Neural progenitor cell (in vitro differentiated cells): ENCODE measurements at regions not wholly inside any gene's neighbourhood (a gene's known extent, or its start where the extent isn't known, plus 50 kb on each side); places are given as distances from the start of the nearest gene placed in this dataset.

ENCODE experiments used
- DNase-seq: peaks from one replicate; pipeline ENCODE4 v3.0.0-alpha.2; 2016; ENCODE audit warnings: low spot score
- H2AFZ ChIP-seq: fragments of 200-600 bp; sonication (generic); replicated peaks from 2 replicates; pipeline ENCODE4 v1.6.1; 2016; ENCODE audit warnings: antibody characterized with exemption
- H3F3A ChIP-seq: fragments of 200-600 bp; sonication (generic); 2 replicates; pipeline ENCODE4 v1.6.1; 2016; ENCODE audit warnings: antibody characterized with exemption, low read depth
- H3K27ac ChIP-seq: fragments of 200-600 bp; sonication (generic); 2 replicates; pipeline ENCODE4 v1.5.1; 2016; ENCODE audit warnings: mild to moderate bottlenecking
- H3K27me3 ChIP-seq: fragments of 200-600 bp; sonication (generic); 2 replicates; pipeline ENCODE4 v1.6.1; 2016; ENCODE audit warnings: mild to moderate bottlenecking, moderate library complexity
- H3K36me3 ChIP-seq: fragments of 200-600 bp; sonication (generic); 2 replicates; pipeline ENCODE4 v1.5.1; 2016
- H3K4me1 ChIP-seq: fragments of 200-600 bp; sonication (generic); 2 replicates; pipeline ENCODE4 v1.6.1; 2016; ENCODE audit warnings: mixed run types
- H3K4me2 ChIP-seq: fragments of 200-600 bp; sonication (generic); 2 replicates; pipeline ENCODE4 v1.6.1; 2016
- H3K4me3 ChIP-seq: fragments of 200-600 bp; sonication (generic); 2 replicates; pipeline ENCODE4 v1.5.1; 2016
- H3K79me2 ChIP-seq: fragments of 200-600 bp; sonication (generic); 2 replicates; pipeline ENCODE4 v1.6.1; 2016; ENCODE audit warnings: low read depth
- H3K9ac ChIP-seq: fragments of 200-600 bp; sonication (generic); 2 replicates; pipeline ENCODE4 v1.6.1; 2016
- H3K9me3 ChIP-seq: fragments of 200-600 bp; sonication (generic); 2 replicates; pipeline ENCODE4 v1.5.1; 2016; ENCODE audit warnings: low read depth
- H4K20me1 ChIP-seq: fragments of 200-600 bp; sonication (generic); 2 replicates; pipeline ENCODE4 v1.6.1; 2016; ENCODE audit warnings: low read depth
- H3K27ac Mint-ChIP-seq: 3 replicates; pipeline ENCODE4 v1.8.0; 2021; ENCODE audit warnings: mixed read lengths
- H3K27me3 Mint-ChIP-seq: 2 replicates; pipeline ENCODE4 v1.8.0; 2022; ENCODE audit warnings: low read depth, mild to moderate bottlenecking, inconsistent platforms, moderate library complexity, mixed read lengths; ENCODE audit not compliant: insufficient read depth
- H3K36me3 Mint-ChIP-seq: 3 replicates; pipeline ENCODE4 v1.8.0; 2021; ENCODE audit warnings: mixed read lengths
- H3K4me1 Mint-ChIP-seq: 3 replicates; pipeline ENCODE4 v1.8.0; 2021; ENCODE audit warnings: mixed read lengths
- H3K4me3 Mint-ChIP-seq: 3 replicates; pipeline ENCODE4 v1.8.0; 2021; ENCODE audit warnings: mild to moderate bottlenecking, moderate library complexity, mixed read lengths
- H3K9me3 Mint-ChIP-seq: 3 replicates; pipeline ENCODE4 v1.8.0; 2020; ENCODE audit warnings: mixed read lengths
- CTCF ChIP-seq: fragments of 200-600 bp; sonication (generic); IDR thresholded peaks from 2 replicates; pipeline ENCODE4 v1.5.1; 2017; ENCODE audit warnings: antibody characterized with exemption, mild to moderate bottlenecking
- EZH2 ChIP-seq: fragments of 200-600 bp; sonication (generic); IDR thresholded peaks from 2 replicates; pipeline ENCODE4 v1.6.1; 2017; ENCODE audit warnings: antibody characterized with exemption, mild to moderate bottlenecking, moderate library complexity
- EZH2phosphoT487 ChIP-seq: fragments of 200-600 bp; sonication (generic); IDR thresholded peaks from 2 replicates; pipeline ENCODE4 v1.6.1; 2017; ENCODE audit warnings: antibody characterized with exemption

GRCh38 chr18:73807551-73808192, 340.0 kb downstream of the FBXO15 start:
- Histone ChIP-seq H3K4me3 (no peak overlapping the region), H3K4me1 (no peaks in the 10 kb centered on the region), H3K4me2 (no peak overlapping the region), H3K79me2 (no peaks in the 10 kb centered on the region), H3F3A (no peaks in the 10 kb centered on the region), H2AFZ (no peak overlapping the region), H4K20me1 (no peaks in the 10 kb centered on the region), H3K9ac (no peak overlapping the region), H3K27me3 (no peaks in the 10 kb centered on the region), H3K36me3 (no peaks in the 10 kb centered on the region), H3K9me3 (no peaks in the 10 kb centered on the region), H3K27ac (no peak overlapping the region)
- no peaks in the 10 kb centered on the region for H3K27me3 Mint-ChIP-seq
- no peaks in the 10 kb centered on the region for H3K4me1 Mint-ChIP-seq
- H3K27ac Mint-ChIP-seq: no peak overlapping the region
- H3K36me3 Mint-ChIP-seq: no peaks in the 10 kb centered on the region
- no peak for DNase-seq
- no peak for TF ChIP-seq EZH2phosphoT487
- no peak for TF ChIP-seq EZH2
- no peak for TF ChIP-seq CTCF
- H3K9me3 Mint-ChIP-seq: peaks cover under 1% of the 10 kb centered on the region
- H3K4me3 Mint-ChIP-seq: no peak overlapping the region

- no peaks in the 10 kb centered on the region for H3F3A ChIP-seq
- H3K27ac ChIP-seq: no peak overlapping the region
- no peak overlapping the region for H3K4me3 ChIP-seq
- H3K9ac ChIP-seq: no peak overlapping the region
- H3K9me3 ChIP-seq: no peaks in the 10 kb centered on the region
- H3K4me1 Mint-ChIP-seq: no peaks in the 10 kb centered on the region
- no peaks in the 10 kb centered on the region for H3K36me3 Mint-ChIP-seq
- no peak overlapping the region for H3K27ac Mint-ChIP-seq
- H3K9me3 Mint-ChIP-seq: peaks cover 1% of the 10 kb centered on the region
- no peaks in the 10 kb centered on the region for H3K36me3 ChIP-seq
- DNase-seq: no peak
- no peak for TF ChIP-seq EZH2phosphoT487
- TF ChIP-seq EZH2: no peak
- TF ChIP-seq CTCF: no peak
- no peaks in the 10 kb centered on the region for H3K27me3 Mint-ChIP-seq
- no peaks in the 10 kb centered on the region for H3K79me2 ChIP-seq
- no peaks in the 10 kb centered on the region for H4K20me1 ChIP-seq
- no peak overlapping the region for H3K4me2 ChIP-seq
- H2AFZ ChIP-seq: no peak overlapping the region
- H3K27me3 ChIP-seq: no peaks in the 10 kb centered on the region
- H3K4me1 ChIP-seq: no peaks in the 10 kb centered on the region
- H3K4me3 Mint-ChIP-seq: no peak overlapping the region
These were observed 341.6 kb downstream of the FBXO15 start for GRCh38 chr18:73805991-73806390.

GRCh38 chr18:73797419-73797818, 350.2 kb downstream of the FBXO15 start:
- peaks cover 2% of the 10 kb centered on the region for H3K36me3 Mint-ChIP-seq
- Histone ChIP-seq H3K4me1 (peaks cover 9% of the 10 kb centered on the region), H3K9me3 (no peaks in the 10 kb centered on the region), H3K79me2 (no peaks in the 10 kb centered on the region), H3K36me3 (no peaks in the 10 kb centered on the region), H3K4me2 (no peak overlapping the region), H3F3A (no peaks in the 10 kb centered on the region), H3K27ac (no peak overlapping the region), H2AFZ (no peak overlapping the region), H4K20me1 (no peaks in the 10 kb centered on the region), H3K9ac (no peak overlapping the region), H3K27me3 (no peaks in the 10 kb centered on the region), H3K4me3 (no peak overlapping the region)
- DNase-seq: no peak
- no peak for TF ChIP-seq CTCF
- TF ChIP-seq EZH2: no peak
- no peak for TF ChIP-seq EZH2phosphoT487
- peaks cover 5% of the 10 kb centered on the region for H3K9me3 Mint-ChIP-seq
- H3K27ac Mint-ChIP-seq: no peak overlapping the region
- H3K4me1 Mint-ChIP-seq: peaks cover 13% of the 10 kb centered on the region
- peaks cover 7% of the 10 kb centered on the region for H3K27me3 Mint-ChIP-seq
- no peak overlapping the region for H3K4me3 Mint-ChIP-seq
